Calu3 (cell line): ENCODE measurements at regions not wholly inside any gene's neighbourhood (a gene's known extent, or its start where the extent isn't known, plus 50 kb on each side); places are given as distances from the start of the nearest gene placed in this dataset.

Source experiments
- BruUV-seq: library from RNA; stranded (reverse); fragments of 400-500 nt; replicated peaks from 2 replicates; lab custom pipeline; 2021; lab: Mats Ljungman, UMichigan
- CTCF ChIA-PET: fragments of 300-600 bp; sonication (Branson Sonifier 250); formaldehyde crosslinking; loops from one replicate; lab custom pipeline; 2022; ENCODE audit warnings: antibody characterized with exemption; lab: Charles Lee
- DNase-seq: peaks from one replicate; pipeline ENCODE4 v3.0.0; 2022
- H3K27ac Mint-ChIP-seq: one replicate; pipeline ENCODE4 v1.8.0; 2022; ENCODE audit warnings: mixed read lengths; ENCODE audit not compliant: unreplicated experiment
- H3K27me3 Mint-ChIP-seq: one replicate; pipeline ENCODE4 v1.8.0; 2022; ENCODE audit warnings: mixed read lengths; ENCODE audit not compliant: unreplicated experiment
- H3K36me3 Mint-ChIP-seq: one replicate; pipeline ENCODE4 v1.8.0; 2022; ENCODE audit warnings: mild to moderate bottlenecking, moderate library complexity, mixed read lengths; ENCODE audit not compliant: insufficient read depth, unreplicated experiment
- H3K4me1 Mint-ChIP-seq: one replicate; pipeline ENCODE4 v1.8.0; 2022; ENCODE audit warnings: mild to moderate bottlenecking, low read depth, mixed read lengths; ENCODE audit not compliant: unreplicated experiment
- H3K4me3 Mint-ChIP-seq: one replicate; pipeline ENCODE4 v1.8.0; 2022; ENCODE audit warnings: mild to moderate bottlenecking, low read depth, moderate library complexity, mixed read lengths; ENCODE audit not compliant: unreplicated experiment
- H3K9me3 Mint-ChIP-seq: one replicate; pipeline ENCODE4 v1.8.0; 2022; ENCODE audit warnings: low read depth, mixed read lengths; ENCODE audit not compliant: unreplicated experiment
- CTCF ChIP-seq: fragments of 200-600 bp; IDR thresholded peaks from one replicate; pipeline ENCODE4 v1.8.0; 2022; ENCODE audit warnings: antibody characterized with exemption; ENCODE audit not compliant: unreplicated experiment
- intact Hi-C: fragments of 100-400 bp; cut with micrococcal nuclease; formaldehyde crosslinking; loops from one replicate; pipeline ENCODE4 v1.10.0; 2022; ENCODE audit not compliant: unreplicated experiment

- Mint-ChIP-seq H3K4me1 (peaks cover 16% of the 10 kb centered on the region), H3K36me3 (no peaks in the 10 kb centered on the region), H3K4me3 (peak overlapping the region; percentile 11), H3K9me3 (no peaks in the 10 kb centered on the region), H3K27me3 (peaks cover 21% of the 10 kb centered on the region), H3K27ac (peak overlapping the region; percentile 34)
- no peak for DNase-seq
- intact Hi-C loops: no loop called here
- CTCF ChIA-PET: interaction anchor here (0.7 kb wide), 1 partner anchor 29 kb away, joined by 3 read pairs; no protein-coding TSS in a partner anchor
- BruUV-seq: no TSS peak
- TF ChIP-seq CTCF: no peak
These were observed 143.0 kb downstream of the FGF9 start for GRCh38 chr13:21813844-21814243.

- Mint-ChIP-seq H3K27ac (no peak overlapping the region), H3K36me3 (no peaks in the 10 kb centered on the region), H3K27me3 (peaks cover 21% of the 10 kb centered on the region), H3K9me3 (no peaks in the 10 kb centered on the region), H3K4me3 (no peak overlapping the region), H3K4me1 (peaks cover 16% of the 10 kb centered on the region)
- TF ChIP-seq CTCF: no peak
- no TSS peak for BruUV-seq
- intact Hi-C loops: no loop called here
- CTCF ChIA-PET: no interaction called here
- DNase-seq: no peak
These were observed 143.7 kb downstream of the FGF9 start for GRCh38 chr13:21814604-21815003.

- TF ChIP-seq CTCF: no peak
- H3K4me1 Mint-ChIP-seq: peaks cover 9% of the 10 kb centered on the region
- intact Hi-C loops: no loop called here
- DNase-seq: no peak
- H3K27me3 Mint-ChIP-seq: no peaks in the 10 kb centered on the region
- no peak overlapping the region for H3K27ac Mint-ChIP-seq
- CTCF ChIA-PET: no interaction called here
- no peak overlapping the region for H3K4me3 Mint-ChIP-seq
- no peaks in the 10 kb centered on the region for H3K36me3 Mint-ChIP-seq
- BruUV-seq: no TSS peak
- H3K9me3 Mint-ChIP-seq: no peaks in the 10 kb centered on the region
These were observed 147.0 kb downstream of the FGF9 start for GRCh38 chr13:21817878-21818277.

- no peaks in the 10 kb centered on the region for H3K27me3 Mint-ChIP-seq
- peaks cover 5% of the 10 kb centered on the region for H3K36me3 Mint-ChIP-seq
- intact Hi-C loops: loop anchor here (10.0 kb wide), 1 partner anchor 147 kb away; the partner anchor contains the start of gene FGF9
- H3K4me1 Mint-ChIP-seq: peaks cover 17% of the 10 kb centered on the region
- H3K9me3 Mint-ChIP-seq: no peaks in the 10 kb centered on the region
- CTCF ChIA-PET: no interaction called here
- no peak for TF ChIP-seq CTCF
- no TSS peak for BruUV-seq
- no peak overlapping the region for H3K4me3 Mint-ChIP-seq
- DNase-seq: no peak
- H3K27ac Mint-ChIP-seq: no peak overlapping the region
These were observed 151.2 kb downstream of the FGF9 start for GRCh38 chr13:21822029-21822428.
